Colonic mucosa (tissue), 4 donors: ENCODE measurements at regions not wholly inside any gene's neighbourhood (a gene's known extent, or its start where the extent isn't known, plus 50 kb on each side); places are given as distances from the start of the nearest gene placed in this dataset.
A peak's percentile ranks its signal among the peaks of the same experiment; 100 is the strongest.

Source experiments
- DNase-seq: peaks from one replicate; pipeline ENCODE4 v3.0.0-alpha.2; 2020
- H3K27ac ChIP-seq: fragments of 200-600 bp; one replicate; pipeline ENCODE4 v1.8.0; 2021
- H3K27me3 ChIP-seq: fragments of 200-600 bp; one replicate; pipeline ENCODE4 v1.8.0; 2021
- H3K36me3 ChIP-seq: fragments of 200-600 bp; one replicate; pipeline ENCODE4 v1.8.0; 2021
- H3K4me1 ChIP-seq: fragments of 200-600 bp; one replicate; pipeline ENCODE4 v1.8.0; 2021; ENCODE audit warnings: mild to moderate bottlenecking
- H3K4me3 ChIP-seq: fragments of 200-600 bp; one replicate; pipeline ENCODE4 v1.8.0; 2021
- H3K9ac ChIP-seq, 2 donors: one replicate each; pipeline ENCODE4 v1.7.0; 2013; ENCODE audit warnings: control low read depth in 2 of 2, low read depth in 2 of 2, low read length in 2 of 2
- H3K9me3 ChIP-seq: fragments of 200-600 bp; one replicate; pipeline ENCODE4 v1.8.0; 2021
- CTCF ChIP-seq: fragments of 200-600 bp; IDR thresholded peaks from one replicate; pipeline ENCODE4 v1.8.0; 2022; ENCODE audit warnings: antibody characterized with exemption, mild to moderate bottlenecking
- intact Hi-C: fragments of 100-400 bp; cut with DNase I; formaldehyde crosslinking; loops from one replicate; pipeline ENCODE4 v1.14.1; 2022
- donor health status: healthy.
- donor health status: DM: no; HTN: no; CAD: no.
- donor health status: DM: no; HTN: no; CAD: no.

- intact Hi-C loops, result no loop called here
- Histone ChIP-seq H3K27me3 (no peaks in the 10 kb centered on the region), H3K27ac (no peak overlapping the region), H3K4me1 (peaks cover 4% of the 10 kb centered on the region), H3K9ac (no peak overlapping the region), H3K4me3 (no peak overlapping the region), H3K36me3 (no peaks in the 10 kb centered on the region), H3K9me3 (no peaks in the 10 kb centered on the region)
- no peak for DNase-seq
- no peak for TF ChIP-seq CTCF
Measured at GRCh38 chr9:7245976-7246580, 488.3 kb downstream of the KDM4C start.

- no peaks in the 10 kb centered on the region for H3K9me3 ChIP-seq
- intact Hi-C loops, result no loop called here
- no peak overlapping the region for H3K27ac ChIP-seq
- H3K9ac ChIP-seq, result no peak overlapping the region
- peaks cover 4% of the 10 kb centered on the region for H3K4me1 ChIP-seq
- H3K27me3 ChIP-seq, result no peaks in the 10 kb centered on the region
- no peaks in the 10 kb centered on the region for H3K36me3 ChIP-seq
- no peak for DNase-seq
- TF ChIP-seq CTCF, result no peak
- no peak overlapping the region for H3K4me3 ChIP-seq
Measured at GRCh38 chr9:7243838-7244237, 486.1 kb downstream of the KDM4C start.

- no peak for TF ChIP-seq CTCF
- Histone ChIP-seq H3K27me3 (no peaks in the 10 kb centered on the region), H3K4me1 (peaks cover 4% of the 10 kb centered on the region), H3K4me3 (no peak overlapping the region), H3K9ac (no peak overlapping the region), H3K36me3 (no peaks in the 10 kb centered on the region), H3K27ac (peak overlapping the region; percentile 1), H3K9me3 (no peaks in the 10 kb centered on the region)
- DNase-seq, result no peak
- intact Hi-C loops, result no loop called here
Measured at GRCh38 chr9:7242126-7242525, 484.4 kb downstream of the KDM4C start.

- TF ChIP-seq CTCF, result no peak
- H3K27ac ChIP-seq, result peak overlapping the region; percentile 1
- no peak overlapping the region for H3K4me3 ChIP-seq
- H3K4me1 ChIP-seq, result peaks cover 4% of the 10 kb centered on the region
- H3K27me3 ChIP-seq, result no peaks in the 10 kb centered on the region
- H3K9ac ChIP-seq, result no peak overlapping the region
- DNase-seq, result no peak
- H3K36me3 ChIP-seq, result no peaks in the 10 kb centered on the region
- intact Hi-C loops, result no loop called here
- no peaks in the 10 kb centered on the region for H3K9me3 ChIP-seq
Measured at GRCh38 chr9:7241694-7242093, 483.9 kb downstream of the KDM4C start.

GRCh38 chr9:7240569-7241311 is 483.0 kb downstream of the KDM4C start:
- Histone ChIP-seq H3K4me1 (peaks cover 4% of the 10 kb centered on the region), H3K27me3 (no peaks in the 10 kb centered on the region), H3K4me3 (no peak overlapping the region), H3K9me3 (no peaks in the 10 kb centered on the region), H3K9ac (no peak overlapping the region), H3K27ac (no peak overlapping the region), H3K36me3 (no peaks in the 10 kb centered on the region)
- intact Hi-C loops, result no loop called here
- no peak for DNase-seq
- TF ChIP-seq CTCF, result no peak
